HUES6 (cell line): ENCODE measurements at regions not wholly inside any gene's neighbourhood (a gene's known extent, or its start where the extent isn't known, plus 50 kb on each side); places are given as distances from the start of the nearest gene placed in this dataset.

Experiments
- H3K27ac ChIP-seq: 2 replicates; pipeline ENCODE4 v1.7.0; 2013; ENCODE audit warnings: low read depth, mild to moderate bottlenecking, low read length, inconsistent platforms
- H3K27me3 ChIP-seq: 2 replicates; pipeline ENCODE4 v1.6.1; 2013; ENCODE audit warnings: low read length; ENCODE audit not compliant: control insufficient read depth, insufficient read depth
- H3K36me3 ChIP-seq: 2 replicates; pipeline ENCODE4 v1.6.1; 2013; ENCODE audit warnings: low read length; ENCODE audit not compliant: control insufficient read depth, insufficient read depth
- H3K4me1 ChIP-seq: 2 replicates; pipeline ENCODE4 v1.6.1; 2013; ENCODE audit warnings: low read length; ENCODE audit not compliant: control insufficient read depth, insufficient read depth
- H3K4me3 ChIP-seq: 2 replicates; pipeline ENCODE4 v1.5.1; 2013; ENCODE audit warnings: low read depth, low read length
- H3K9ac ChIP-seq: one replicate; pipeline ENCODE4 v1.6.1; 2013; ENCODE audit warnings: mild to moderate bottlenecking, low read length
- H3K9me3 ChIP-seq: 2 replicates; pipeline ENCODE4 v1.6.1; 2013; ENCODE audit warnings: low read depth, low read length; ENCODE audit not compliant: control insufficient read depth, insufficient read depth

- Histone ChIP-seq H3K27ac (no peak overlapping the region), H3K27me3 (no peaks in the 10 kb centered on the region), H3K9ac (no peak overlapping the region)
Observed at GRCh38 chr2:34069604-34070003, 470.5 kb upstream of the FAM98A start.

GRCh38 chr2:34050413-34050812 is 451.3 kb upstream of the FAM98A start:
- Histone ChIP-seq H3K4me1 (no peaks in the 10 kb centered on the region), H3K9me3 (no peaks in the 10 kb centered on the region), H3K36me3 (no peaks in the 10 kb centered on the region), H3K4me3 (no peak overlapping the region), H3K27me3 (no peaks in the 10 kb centered on the region), H3K27ac (no peak overlapping the region), H3K9ac (no peak overlapping the region)

More at GRCh38 chr2:34069604-34070003, 470.5 kb upstream of the FAM98A start:
- H3K4me3 ChIP-seq: no peak overlapping the region
- H3K9me3 ChIP-seq: peaks cover 10% of the 10 kb centered on the region; the same call in 1 of the 2 replicates
- no peaks in the 10 kb centered on the region for H3K36me3 ChIP-seq
- H3K4me1 ChIP-seq: no peaks in the 10 kb centered on the region

GRCh38 chr2:34045101-34045655 is 446.1 kb upstream of the FAM98A start:
- no peaks in the 10 kb centered on the region for H3K9me3 ChIP-seq
- H3K36me3 ChIP-seq: no peaks in the 10 kb centered on the region
- no peak overlapping the region for H3K4me3 ChIP-seq
- H3K4me1 ChIP-seq: no peaks in the 10 kb centered on the region
- H3K9ac ChIP-seq: no peak overlapping the region
- no peak overlapping the region for H3K27ac ChIP-seq
- H3K27me3 ChIP-seq: no peaks in the 10 kb centered on the region

DNA sequence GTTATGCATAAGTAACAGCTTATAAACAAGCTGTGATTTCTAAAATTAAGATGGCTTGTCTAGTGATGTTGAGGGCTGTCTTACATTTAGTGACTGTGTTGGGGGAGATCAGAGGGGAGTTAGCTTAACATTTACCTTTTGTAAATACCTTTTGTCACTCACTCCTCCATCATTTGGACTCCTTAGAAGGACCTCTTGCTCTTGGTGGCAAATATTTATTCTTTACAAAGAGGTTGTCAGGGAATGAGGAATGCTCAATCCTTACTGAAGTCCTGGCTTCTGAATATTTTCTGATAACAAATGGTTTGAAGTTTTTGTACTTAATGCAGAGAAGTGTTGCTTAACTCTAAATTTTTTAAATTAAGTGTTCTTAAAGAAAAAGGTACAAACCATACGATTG is 438.8 kb upstream of the FAM98A start:
- no peaks in the 10 kb centered on the region for H3K36me3 ChIP-seq
- no peaks in the 10 kb centered on the region for H3K27me3 ChIP-seq
- no peak overlapping the region for H3K9ac ChIP-seq
- no peaks in the 10 kb centered on the region for H3K9me3 ChIP-seq
- H3K27ac ChIP-seq: no peak overlapping the region
- no peaks in the 10 kb centered on the region for H3K4me1 ChIP-seq
- no peak overlapping the region for H3K4me3 ChIP-seq

DNA sequence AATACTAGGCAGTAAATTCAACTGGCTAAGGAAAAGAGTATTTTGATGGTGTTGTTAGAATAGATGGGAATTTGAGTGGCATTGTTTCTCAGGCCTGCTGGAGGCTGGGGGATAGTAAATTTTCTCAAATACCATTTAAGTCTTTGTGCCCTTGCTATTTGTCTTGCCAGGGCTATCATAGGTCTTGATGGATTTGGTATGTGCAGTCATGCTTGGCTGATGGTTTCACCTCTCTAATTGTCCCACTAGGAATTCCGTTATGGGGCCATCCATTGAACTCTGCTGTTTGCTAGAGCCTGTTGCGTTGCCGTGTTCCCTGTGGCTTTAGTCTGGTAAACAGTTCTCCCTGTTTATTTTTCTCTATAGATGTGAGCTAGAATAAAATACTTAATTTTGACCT is 438.1 kb upstream of the FAM98A start:
- H3K4me3 ChIP-seq: no peak overlapping the region
- H3K9me3 ChIP-seq: no peaks in the 10 kb centered on the region
- H3K27me3 ChIP-seq: no peaks in the 10 kb centered on the region
- H3K9ac ChIP-seq: no peak overlapping the region
- H3K36me3 ChIP-seq: no peaks in the 10 kb centered on the region
- no peaks in the 10 kb centered on the region for H3K4me1 ChIP-seq
- no peak overlapping the region for H3K27ac ChIP-seq

DNA sequence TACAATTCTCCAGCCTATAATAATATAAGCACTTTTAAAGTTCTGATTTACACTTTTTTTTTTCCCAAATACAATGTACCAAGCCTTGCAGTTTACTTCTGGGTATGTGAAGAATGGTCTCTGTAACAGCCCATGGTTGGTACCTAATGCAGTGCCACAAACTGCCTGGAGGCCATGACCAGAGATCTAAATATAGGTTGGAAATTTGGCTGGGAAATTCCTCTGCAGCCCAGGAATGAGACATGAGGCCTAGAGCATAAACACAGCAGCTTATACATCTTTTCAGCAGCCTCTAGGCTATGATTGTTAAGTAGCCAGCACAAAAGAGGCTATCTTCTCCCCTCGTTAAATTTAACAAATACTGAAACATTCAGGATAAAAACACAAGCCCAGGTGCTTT is 432.0 kb upstream of the FAM98A start:
- Histone ChIP-seq H3K9me3 (no peaks in the 10 kb centered on the region), H3K4me1 (no peaks in the 10 kb centered on the region), H3K27ac (no peak overlapping the region), H3K4me3 (no peak overlapping the region), H3K27me3 (no peaks in the 10 kb centered on the region), H3K36me3 (no peaks in the 10 kb centered on the region), H3K9ac (no peak overlapping the region)

DNA sequence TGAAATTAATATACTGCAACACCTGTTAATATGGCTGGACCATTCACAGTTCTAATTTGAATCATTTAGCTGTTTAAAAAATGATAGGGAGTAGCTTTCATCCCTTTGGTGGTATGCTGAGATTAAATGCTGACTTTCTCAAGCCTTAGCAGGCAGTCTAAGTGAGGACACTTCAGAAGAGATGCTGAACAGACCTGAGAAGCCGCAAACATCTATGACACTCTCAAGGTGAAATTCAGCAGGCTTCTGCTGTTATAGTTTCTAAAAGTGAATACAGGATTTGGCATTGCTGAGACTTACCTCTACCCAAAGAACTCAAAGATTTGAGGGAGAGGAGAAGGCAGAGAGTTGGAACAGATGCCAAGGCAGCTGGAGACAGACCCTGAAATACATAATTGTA is 431.2 kb upstream of the FAM98A start:
- Histone ChIP-seq H3K9ac (no peak overlapping the region), H3K27ac (no peak overlapping the region), H3K9me3 (no peaks in the 10 kb centered on the region), H3K36me3 (no peaks in the 10 kb centered on the region), H3K4me1 (no peaks in the 10 kb centered on the region), H3K27me3 (no peaks in the 10 kb centered on the region), H3K4me3 (no peak overlapping the region)

- Histone ChIP-seq H3K4me3 (no peak overlapping the region), H3K36me3 (no peaks in the 10 kb centered on the region), H3K9ac (no peak overlapping the region), H3K27ac (no peak overlapping the region), H3K27me3 (no peaks in the 10 kb centered on the region), H3K9me3 (no peaks in the 10 kb centered on the region), H3K4me1 (no peaks in the 10 kb centered on the region)
Observed at GRCh38 chr2:34029073-34029472, 430.0 kb upstream of the FAM98A start.

DNA sequence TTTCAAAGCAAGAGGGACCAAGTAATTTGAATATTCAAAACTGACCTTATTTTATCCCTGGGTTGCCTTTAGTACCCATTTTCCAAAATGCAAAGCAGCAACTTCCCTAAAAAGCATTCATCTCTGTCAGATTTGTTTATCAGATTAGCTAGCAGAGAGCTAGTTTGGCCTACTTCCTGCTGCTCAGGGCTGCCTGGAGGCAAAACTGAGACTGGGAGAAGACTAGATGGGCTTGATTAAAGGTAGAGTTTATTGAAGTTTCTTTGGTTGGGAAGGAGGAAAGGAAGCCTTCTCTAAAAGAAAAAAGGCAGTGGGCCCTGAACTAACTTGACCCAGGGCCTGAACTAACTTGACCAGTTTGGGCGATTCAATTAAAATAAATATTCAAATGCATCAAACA is 426.1 kb upstream of the FAM98A start:
- no peaks in the 10 kb centered on the region for H3K4me1 ChIP-seq
- H3K9ac ChIP-seq: no peak overlapping the region
- no peaks in the 10 kb centered on the region for H3K9me3 ChIP-seq
- H3K36me3 ChIP-seq: no peaks in the 10 kb centered on the region
- no peak overlapping the region for H3K27ac ChIP-seq
- no peaks in the 10 kb centered on the region for H3K27me3 ChIP-seq
- no peak overlapping the region for H3K4me3 ChIP-seq

GRCh38 chr2:34012715-34013302 is 413.7 kb upstream of the FAM98A start:
- 0 out of 2 replicates have a peak, but pooled peaks cover 2% of the 10 kb centered on the region for H3K4me1 ChIP-seq
- H3K36me3 ChIP-seq: no peaks in the 10 kb centered on the region
- 0 out of 2 replicates have a peak, but pooled peaks cover 7% of the 10 kb centered on the region for H3K9me3 ChIP-seq
- H3K4me3 ChIP-seq: no peak overlapping the region
- H3K27me3 ChIP-seq: no peaks in the 10 kb centered on the region
- H3K9ac ChIP-seq: no peak overlapping the region
- H3K27ac ChIP-seq: no peak overlapping the region

DNA sequence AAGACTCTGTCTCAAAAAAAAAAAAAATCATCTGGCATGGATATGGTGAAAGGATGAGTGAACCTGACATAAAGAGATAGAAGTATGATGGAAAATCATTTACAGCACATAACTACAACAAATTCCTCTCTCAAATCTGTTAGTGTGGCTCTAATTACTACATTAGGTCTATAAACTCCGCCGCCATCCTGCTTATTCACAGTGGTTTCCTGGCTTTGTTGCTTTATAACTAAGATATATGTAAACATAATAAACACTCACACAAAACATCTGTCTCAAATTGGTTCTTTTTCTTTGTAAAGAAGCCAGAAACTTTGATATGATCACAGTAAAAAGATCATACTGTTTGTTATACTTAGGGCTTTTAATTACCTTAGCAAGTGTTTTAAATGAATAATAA is 412.6 kb upstream of the FAM98A start:
- Histone ChIP-seq H3K4me1 (0 out of 2 replicates have a peak, but pooled peaks cover 2% of the 10 kb centered on the region), H3K9ac (no peak overlapping the region), H3K27me3 (no peaks in the 10 kb centered on the region), H3K9me3 (0 out of 2 replicates have a peak, but pooled peaks cover 7% of the 10 kb centered on the region), H3K36me3 (no peaks in the 10 kb centered on the region), H3K27ac (no peak overlapping the region), H3K4me3 (no peak overlapping the region)
